Transverse colon (tissue), 4 donors: ENCODE measurements at regions not wholly inside any gene's neighbourhood (a gene's known extent, or its start where the extent isn't known, plus 50 kb on each side); places are given as distances from the start of the nearest gene placed in this dataset.

Source experiments
- DNase-seq: peaks from one replicate; pipeline ENCODE4 v3.0.0-alpha.2; 2019
- H3K27ac ChIP-seq, 4 donors: fragments of 200-600 bp; sonication (generic); 2 replicates each; pipeline ENCODE4 v1.5.1; 2016 to 2018; ENCODE audit warnings: inconsistent platforms in 4 of 4
- H3K27me3 ChIP-seq: fragments of 200-600 bp; sonication (generic); 2 replicates; pipeline ENCODE4 v1.5.1; 2017; ENCODE audit warnings: inconsistent platforms
- H3K36me3 ChIP-seq, 4 donors: fragments of 200-600 bp; sonication (generic); 2 replicates each; pipeline ENCODE4 v1.5.1; 2017 to 2019; ENCODE audit warnings: inconsistent platforms in 4 of 4
- H3K4me1 ChIP-seq, 4 donors: fragments of 200-600 bp; sonication (generic); 2 replicates each; pipeline ENCODE4 v1.5.1; 2017 to 2020; ENCODE audit warnings: inconsistent platforms in 4 of 4
- H3K4me3 ChIP-seq, 4 donors: fragments of 200-600 bp; sonication (generic); 1 replicate in 1 of 4; 2 replicates in 3 of 4; pipeline versions ENCODE4 v1.5.1 to v1.6.1; 2017 to 2019; ENCODE audit warnings: inconsistent platforms in 4 of 4
- H3K9me3 ChIP-seq, 2 donors: fragments of 200-600 bp; sonication (generic); 2 replicates each; pipeline ENCODE4 v1.5.1; 2017 to 2019; ENCODE audit warnings: inconsistent platforms in 2 of 2
- CTCF ChIP-seq, 5 experiments: fragments of 200-600 bp in 3 of 5; fragments of 450-650 bp in 2 of 5; sonication (generic) in 3 of 5; IDR thresholded peaks; 1 replicate in 2 of 5; 2 replicates in 3 of 5; pipeline ENCODE4 v1.5.1; 2016 to 2017; ENCODE audit warnings: antibody characterized with exemption in 5 of 5, inconsistent platforms in 3 of 5, mild to moderate bottlenecking in 2 of 5, moderate library complexity in 1 of 5
- EP300 ChIP-seq: sonication (generic); formaldehyde crosslinking; IDR thresholded peaks from one replicate; pipeline ENCODE4 v1.6.1; 2017; ENCODE audit warnings: antibody characterized with exemption, low read depth
- POLR2A ChIP-seq: fragments of 450-650 bp; IDR thresholded peaks from one replicate; pipeline ENCODE4 v1.6.1; 2016; ENCODE audit warnings: antibody characterized with exemption, mild to moderate bottlenecking, moderate library complexity
- POLR2AphosphoS5 ChIP-seq, 3 donors: sonication (generic); formaldehyde crosslinking; IDR thresholded peaks; one replicate each; pipeline ENCODE4 v1.6.1; 2016; ENCODE audit warnings: antibody characterized with exemption in 3 of 3
- WGBS, 2 donors: methylation state at CpG; one replicate each; pipeline ENCODE4 v1.1.5; 2018; ENCODE audit warnings: low coverage in 1 of 2; 5-methylcytosine and 5-hydroxymethylcytosine counted together
- in situ Hi-C, 4 donors: fragments of 200-750 bp; cut with MboI; loops; one replicate each; pipeline versions ENCODE4 v1.15.0 to v1.15.1; 2017; ENCODE audit warnings: low sequenced_read_pairs in 3 of 4, low pct_ligation_motif_present in 1 of 4, low pct_unique_long_range_greater_than_20kb in 1 of 4
- intact Hi-C: fragments of 100-400 bp; cut with DNase I; formaldehyde crosslinking; loops from one replicate; pipeline ENCODE4 v1.15.1; 2023; ENCODE audit warnings: low total_unique reads

- 81 to 94% methylated on average over 4 of the region's 4 CpGs for WGBS, 2 donors
- H3K27ac ChIP-seq = no peak overlapping the region
- no peaks in the 10 kb centered on the region for H3K27me3 ChIP-seq
- in situ Hi-C loops = loop anchor here in 1 of 4 donors (25.0 kb wide), 1 partner anchor 104 kb away; no protein-coding TSS in a partner anchor
- no peak overlapping the region for H3K4me3 ChIP-seq
- intact Hi-C loops = no loop called here
- H3K36me3 ChIP-seq = no peaks in the 10 kb centered on the region
- DNase-seq = no peak
- no peaks in the 10 kb centered on the region for H3K9me3 ChIP-seq
- no peaks in the 10 kb centered on the region for H3K4me1 ChIP-seq
- TF ChIP-seq CTCF (IDR thresholded peaks at IDR 0.05) = no peak
- TF ChIP-seq POLR2A = no peak
- no peak for TF ChIP-seq EP300
- TF ChIP-seq POLR2AphosphoS5 (IDR thresholded peaks at IDR 0.05) = no peak
Observed at GRCh38 chr18:56108478-56109367, 520.7 kb upstream of the TCF4 start.

- WGBS, 2 donors = 72 to 77% methylated on average over 5 of the region's 5 CpGs
- H3K4me3 ChIP-seq = no peak overlapping the region
Observed at GRCh38 chr18:56107821-56108477, 520.0 kb upstream of the TCF4 start.

GRCh38 chr18:56100090-56100722, 512.2 kb upstream of the TCF4 start:
- H3K9me3 ChIP-seq = no peaks in the 10 kb centered on the region
- 69 to 79% methylated on average over 6 of the region's 6 CpGs for WGBS, 2 donors
- in situ Hi-C loops (loop anchor here in 1 of 4 donors (25.0 kb wide), 1 partner anchor 112 kb away; no protein-coding TSS in a partner anchor), intact Hi-C loops (no loop called here)
- no peak overlapping the region for H3K27ac ChIP-seq
- H3K4me3 ChIP-seq = no peak overlapping the region
- no peaks in the 10 kb centered on the region for H3K4me1 ChIP-seq
- H3K27me3 ChIP-seq = no peaks in the 10 kb centered on the region
- DNase-seq = no peak
- no peaks in the 10 kb centered on the region for H3K36me3 ChIP-seq
- TF ChIP-seq POLR2AphosphoS5 (IDR thresholded peaks at IDR 0.05) (no peak), CTCF (IDR thresholded peaks at IDR 0.05) (no peak), POLR2A (no peak), EP300 (no peak)

More at GRCh38 chr18:56107821-56108477, 520.0 kb upstream of the TCF4 start:
- Histone ChIP-seq H3K27me3 (no peaks in the 10 kb centered on the region), H3K27ac (no peak overlapping the region), H3K4me1 (no peaks in the 10 kb centered on the region), H3K36me3 (no peaks in the 10 kb centered on the region), H3K9me3 (no peaks in the 10 kb centered on the region)
- in situ Hi-C loops (loop anchor here in 1 of 4 donors (25.0 kb wide), 1 partner anchor 104 kb away; no protein-coding TSS in a partner anchor), intact Hi-C loops (no loop called here)
- DNase-seq = no peak
- TF ChIP-seq CTCF (IDR thresholded peaks at IDR 0.05) (no peak), POLR2A (no peak), POLR2AphosphoS5 (IDR thresholded peaks at IDR 0.05) (no peak), EP300 (no peak)

GRCh38 chr18:56097621-56098020, 509.6 kb upstream of the TCF4 start:
- intact Hi-C loops = no loop called here
- in situ Hi-C loops = loop anchor here in 1 of 4 donors (25.0 kb wide), 1 partner anchor 465 kb away; no protein-coding TSS in a partner anchor

More at GRCh38 chr18:56097621-56098020, 509.6 kb upstream of the TCF4 start:
- Histone ChIP-seq H3K36me3 (no peaks in the 10 kb centered on the region), H3K27ac (no peak overlapping the region), H3K4me3 (no peak overlapping the region), H3K4me1 (no peaks in the 10 kb centered on the region), H3K27me3 (no peaks in the 10 kb centered on the region), H3K9me3 (no peaks in the 10 kb centered on the region)
- TF ChIP-seq POLR2A = no peak
- no peak for TF ChIP-seq CTCF (IDR thresholded peaks at IDR 0.05)
- no peak for TF ChIP-seq POLR2AphosphoS5 (IDR thresholded peaks at IDR 0.05)
- TF ChIP-seq EP300 = no peak
- no peak for DNase-seq
- WGBS, 2 donors = 78 to 84% methylated on average over 5 of the region's 5 CpGs
